Endodermal cell (in vitro differentiated cells): ENCODE measurements at regions not wholly inside any gene's neighbourhood (a gene's known extent, or its start where the extent isn't known, plus 50 kb on each side); places are given as distances from the start of the nearest gene placed in this dataset.

Source experiments
- DNase-seq: peaks from one replicate; pipeline ENCODE4 v3.0.0-alpha.2; 2017
- H3K27ac ChIP-seq: 2 replicates; pipeline ENCODE4 v1.5.1; 2013; ENCODE audit warnings: mild to moderate bottlenecking, low read depth, low read length, moderate library complexity
- H3K27me3 ChIP-seq: 2 replicates; pipeline ENCODE4 v1.6.1; 2013; ENCODE audit warnings: mild to moderate bottlenecking, low read length, moderate library complexity; ENCODE audit not compliant: insufficient read depth, control insufficient read depth, poor library complexity, severe bottlenecking
- H3K36me3 ChIP-seq: 2 replicates; pipeline ENCODE4 v1.7.0; 2013; ENCODE audit warnings: mild to moderate bottlenecking, low read length, moderate library complexity; ENCODE audit not compliant: control insufficient read depth, insufficient read depth
- H3K4me1 ChIP-seq: one replicate; pipeline ENCODE4 v1.7.0; 2013; ENCODE audit warnings: low read length; ENCODE audit not compliant: control insufficient read depth, insufficient read depth
- H3K4me3 ChIP-seq: 2 replicates; pipeline ENCODE4 v1.5.1; 2013; ENCODE audit warnings: mild to moderate bottlenecking, low read length, moderate library complexity
- H3K9ac ChIP-seq: 2 replicates; pipeline ENCODE4 v1.6.1; 2013; ENCODE audit warnings: mild to moderate bottlenecking, low read length, moderate library complexity; ENCODE audit not compliant: poor library complexity, severe bottlenecking; ENCODE audit errors: extremely low read depth
- H3K9me3 ChIP-seq: 2 replicates; pipeline ENCODE4 v1.6.1; 2013; ENCODE audit warnings: mild to moderate bottlenecking, low read length, moderate library complexity; ENCODE audit not compliant: control insufficient read depth
- H3K27ac Mint-ChIP-seq: 2 replicates; pipeline ENCODE4 v1.8.0; 2020; ENCODE audit warnings: mixed read lengths
- H3K27me3 Mint-ChIP-seq: 2 replicates; pipeline ENCODE4 v1.8.0; 2021; ENCODE audit warnings: mild to moderate bottlenecking, mixed read lengths; ENCODE audit not compliant: insufficient read depth
- H3K36me3 Mint-ChIP-seq: 2 replicates; pipeline ENCODE4 v1.8.0; 2020; ENCODE audit warnings: low read depth, mixed read lengths
- H3K4me1 Mint-ChIP-seq: 2 replicates; pipeline ENCODE4 v1.8.0; 2020; ENCODE audit warnings: mixed read lengths
- H3K4me3 Mint-ChIP-seq: 2 replicates; pipeline ENCODE4 v1.8.0; 2020; ENCODE audit warnings: mild to moderate bottlenecking, moderate library complexity, mixed read lengths
- H3K9me3 Mint-ChIP-seq: 2 replicates; pipeline ENCODE4 v1.8.0; 2020; ENCODE audit warnings: mild to moderate bottlenecking, mixed read lengths
- WGBS, 2 experiments: methylation state at CpG; one replicate each; pipeline versions ENCODE4 v1.1.5 to v1.1.7; 2013; ENCODE audit warnings: missing lambda C conversion rate in 2 of 2, mixed read lengths in 1 of 2; ENCODE audit not compliant: insufficient coverage in 1 of 2, insufficient read length in 1 of 2; 5-methylcytosine and 5-hydroxymethylcytosine counted together
- TF ChIP-seq, protein P1 (sequence below): fragments of 200-600 bp; sonication (generic); conservative IDR thresholded peaks from 2 replicates; pipeline ENCODE4 v1.5.0; 2021; ENCODE audit warnings: antibody characterized with exemption, mild to moderate bottlenecking

DNA sequence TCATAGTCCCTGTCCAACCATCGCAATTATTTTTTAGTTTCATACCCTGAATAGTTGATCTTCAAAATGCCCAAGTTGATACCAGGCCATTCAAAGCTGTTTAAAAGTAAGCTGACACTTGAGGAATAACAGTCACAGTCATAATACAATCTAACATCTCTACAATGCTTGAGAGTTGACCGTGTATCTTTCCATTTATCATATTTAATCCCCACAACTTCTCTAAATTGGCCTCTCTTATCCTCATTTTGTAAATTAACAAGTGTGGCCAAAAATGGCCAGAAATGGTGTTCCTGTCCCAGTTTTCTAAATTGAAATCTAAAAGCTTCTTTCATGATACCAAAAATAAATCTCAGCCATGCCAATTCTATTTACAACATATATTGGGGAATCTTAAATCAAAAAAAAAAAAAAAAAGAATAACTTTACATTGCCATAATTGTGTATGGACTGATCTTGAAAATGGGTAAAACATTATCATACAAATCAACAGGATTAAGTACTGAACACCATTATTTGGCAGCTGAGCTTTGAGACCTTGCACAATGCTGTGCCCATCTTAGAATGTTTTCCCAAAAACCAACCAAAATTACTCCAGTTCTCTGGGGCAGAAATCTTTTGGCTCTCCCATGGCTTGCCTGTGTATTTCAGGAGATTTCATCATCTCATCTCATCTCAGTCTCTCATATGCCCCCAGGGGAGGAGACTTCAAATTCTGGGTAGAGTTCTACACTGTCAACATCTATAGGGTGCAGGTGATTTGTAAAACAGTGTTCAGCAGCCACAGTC is 448.7 kb upstream of the JARID2 start:
- Mint-ChIP-seq H3K4me1 (peaks cover 46% of the 10 kb centered on the region), H3K27ac (peak overlapping the region; percentile 34), H3K9me3 (peaks cover 4% of the 10 kb centered on the region), H3K27me3 (no peaks in the 10 kb centered on the region), H3K36me3 (no peaks in the 10 kb centered on the region), H3K4me3 (no peak overlapping the region)
- TF ChIP-seq, protein P1, sequence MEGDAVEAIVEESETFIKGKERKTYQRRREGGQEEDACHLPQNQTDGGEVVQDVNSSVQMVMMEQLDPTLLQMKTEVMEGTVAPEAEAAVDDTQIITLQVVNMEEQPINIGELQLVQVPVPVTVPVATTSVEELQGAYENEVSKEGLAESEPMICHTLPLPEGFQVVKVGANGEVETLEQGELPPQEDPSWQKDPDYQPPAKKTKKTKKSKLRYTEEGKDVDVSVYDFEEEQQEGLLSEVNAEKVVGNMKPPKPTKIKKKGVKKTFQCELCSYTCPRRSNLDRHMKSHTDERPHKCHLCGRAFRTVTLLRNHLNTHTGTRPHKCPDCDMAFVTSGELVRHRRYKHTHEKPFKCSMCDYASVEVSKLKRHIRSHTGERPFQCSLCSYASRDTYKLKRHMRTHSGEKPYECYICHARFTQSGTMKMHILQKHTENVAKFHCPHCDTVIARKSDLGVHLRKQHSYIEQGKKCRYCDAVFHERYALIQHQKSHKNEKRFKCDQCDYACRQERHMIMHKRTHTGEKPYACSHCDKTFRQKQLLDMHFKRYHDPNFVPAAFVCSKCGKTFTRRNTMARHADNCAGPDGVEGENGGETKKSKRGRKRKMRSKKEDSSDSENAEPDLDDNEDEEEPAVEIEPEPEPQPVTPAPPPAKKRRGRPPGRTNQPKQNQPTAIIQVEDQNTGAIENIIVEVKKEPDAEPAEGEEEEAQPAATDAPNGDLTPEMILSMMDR = no peak
- Histone ChIP-seq H3K27ac (no peak overlapping the region), H3K9me3 (no peaks in the 10 kb centered on the region), H3K9ac (no peak overlapping the region), H3K27me3 (no peaks in the 10 kb centered on the region), H3K4me1 (peaks cover 11% of the 10 kb centered on the region), H3K36me3 (no peaks in the 10 kb centered on the region), H3K4me3 (no peak overlapping the region)
- 94 to 95% methylated on average over 2 of the region's 2 CpGs for WGBS, 2 experiments
- DNase-seq = no peak

DNA sequence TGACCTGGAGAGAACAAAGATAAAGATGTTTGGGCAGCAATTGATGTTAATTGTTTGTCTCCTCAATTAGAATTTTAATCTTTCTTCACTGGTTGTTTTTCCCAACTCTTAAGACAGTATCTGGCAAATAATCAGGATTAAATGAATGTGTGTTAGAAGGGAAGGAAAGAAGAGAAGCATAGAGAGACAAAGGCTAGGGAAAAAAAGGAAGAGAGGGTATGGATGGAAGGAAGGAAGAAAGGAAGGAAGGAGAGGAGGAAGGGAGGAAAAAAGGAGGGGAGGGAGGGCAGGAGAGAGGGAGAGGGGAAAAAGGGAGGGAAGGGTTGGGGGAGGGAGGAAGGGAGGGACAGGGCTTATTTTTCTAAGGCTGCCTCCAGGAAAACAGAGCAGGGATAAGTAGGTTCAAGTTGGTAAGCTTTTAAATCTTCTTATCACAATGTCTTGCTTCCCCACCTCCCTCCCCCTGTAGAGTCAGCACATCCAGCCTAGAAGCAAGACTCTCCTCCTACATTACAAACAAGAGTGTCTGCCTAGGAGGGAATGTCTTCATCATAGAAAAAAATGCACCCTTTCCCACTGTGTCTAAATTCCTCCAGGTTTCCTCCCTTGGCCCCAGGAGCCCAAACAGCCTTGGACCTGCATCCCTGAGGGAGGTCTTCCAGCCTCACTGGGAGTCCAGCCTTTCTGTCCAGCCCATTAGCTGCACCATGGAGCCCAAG is 447.8 kb upstream of the JARID2 start:
- no peak overlapping the region for H3K27ac ChIP-seq
- DNase-seq = peak; percentile 64

DNA sequence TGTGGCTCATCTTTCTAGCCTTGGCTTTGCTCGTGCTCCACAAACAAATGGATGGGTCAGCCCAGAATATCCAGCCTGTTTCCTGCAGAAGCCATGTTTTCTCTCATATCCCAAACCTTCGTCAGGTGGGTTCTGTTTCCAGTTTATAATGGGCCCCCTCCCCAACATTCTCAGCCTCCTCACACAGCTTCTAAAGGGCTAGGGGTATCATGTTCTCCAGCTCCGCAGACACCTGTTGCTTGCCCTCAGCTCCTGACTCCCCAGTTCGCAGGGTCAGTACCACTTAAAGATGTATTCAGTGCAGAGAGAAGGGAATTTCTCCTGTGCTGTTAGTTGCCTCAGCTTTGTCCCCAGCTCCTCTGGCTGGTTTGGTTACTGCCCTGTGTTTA is 447.3 kb upstream of the JARID2 start:
- 88 to 90% methylated on average over 2 to 4 of the region's 4 CpGs for WGBS, 2 experiments
- H3K27ac ChIP-seq = no peak overlapping the region
- H3K4me3 ChIP-seq = no peak overlapping the region
- H3K4me1 ChIP-seq = peaks cover 11% of the 10 kb centered on the region
- no peak overlapping the region for H3K9ac ChIP-seq
- H3K9me3 Mint-ChIP-seq = peaks cover 4% of the 10 kb centered on the region
- H3K36me3 ChIP-seq = no peaks in the 10 kb centered on the region
- H3K36me3 Mint-ChIP-seq = no peaks in the 10 kb centered on the region
- DNase-seq = no peak
- H3K4me3 Mint-ChIP-seq = no peak overlapping the region
- H3K27me3 ChIP-seq = no peaks in the 10 kb centered on the region
- H3K27me3 Mint-ChIP-seq = peaks cover 6% of the 10 kb centered on the region
- no peaks in the 10 kb centered on the region for H3K9me3 ChIP-seq
- peaks cover 38% of the 10 kb centered on the region for H3K4me1 Mint-ChIP-seq
- TF ChIP-seq, protein P1 = no peak
- H3K27ac Mint-ChIP-seq = peak overlapping the region; percentile 77

More for the DNA sequence above, 447.8 kb upstream of the JARID2 start:
- H3K27ac Mint-ChIP-seq = peak overlapping the region; percentile 77
- no peaks in the 10 kb centered on the region for H3K36me3 Mint-ChIP-seq
- Histone ChIP-seq H3K27me3 (no peaks in the 10 kb centered on the region), H3K9me3 (no peaks in the 10 kb centered on the region), H3K4me1 (peaks cover 11% of the 10 kb centered on the region), H3K36me3 (no peaks in the 10 kb centered on the region), H3K4me3 (no peak overlapping the region), H3K9ac (peak overlapping the region; percentile 22)
- TF ChIP-seq, protein P1 = no peak
- peaks cover 4% of the 10 kb centered on the region for H3K9me3 Mint-ChIP-seq
- peaks cover 41% of the 10 kb centered on the region for H3K4me1 Mint-ChIP-seq
- H3K4me3 Mint-ChIP-seq = no peak overlapping the region
- H3K27me3 Mint-ChIP-seq = peaks cover under 1% of the 10 kb centered on the region
